Fibroblast of peridontal ligament (primary cell): ENCODE measurements at regions not wholly inside any gene's neighbourhood (a gene's known extent, or its start where the extent isn't known, plus 50 kb on each side); places are given as distances from the start of the nearest gene placed in this dataset.

Experiments used
- DNase-seq: peaks from one replicate; pipeline ENCODE4 v3.0.0-alpha.2; 2010; ENCODE audit errors: extremely low read depth

- no peak for DNase-seq
Measured at GRCh38 chr5:111676926-111677415, 80.0 kb downstream of the NREP start.

DNA sequence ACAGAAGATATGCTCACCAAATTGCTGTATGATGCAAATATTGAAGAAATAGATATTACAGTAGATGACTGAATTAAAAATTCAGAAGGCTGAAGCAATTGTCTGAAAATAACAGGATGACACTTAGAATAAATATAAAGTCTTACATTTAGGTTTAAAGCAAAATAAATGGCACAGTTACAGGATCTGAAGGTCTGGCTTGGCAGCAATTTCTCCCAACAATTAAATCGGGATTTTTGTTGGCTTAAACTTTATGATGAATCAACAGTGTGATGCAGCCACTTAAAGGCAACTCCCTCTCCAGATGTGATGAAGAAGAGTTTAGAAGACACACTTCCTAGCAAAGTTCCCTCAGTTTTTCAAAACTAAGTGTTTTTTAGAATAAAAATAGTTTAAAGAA lies 80.5 kb downstream of the NREP start:
- peak; percentile 91 for DNase-seq

GRCh38 chr5:111675201-111675934 lies 81.6 kb downstream of the NREP start:
- DNase-seq: no peak

DNA sequence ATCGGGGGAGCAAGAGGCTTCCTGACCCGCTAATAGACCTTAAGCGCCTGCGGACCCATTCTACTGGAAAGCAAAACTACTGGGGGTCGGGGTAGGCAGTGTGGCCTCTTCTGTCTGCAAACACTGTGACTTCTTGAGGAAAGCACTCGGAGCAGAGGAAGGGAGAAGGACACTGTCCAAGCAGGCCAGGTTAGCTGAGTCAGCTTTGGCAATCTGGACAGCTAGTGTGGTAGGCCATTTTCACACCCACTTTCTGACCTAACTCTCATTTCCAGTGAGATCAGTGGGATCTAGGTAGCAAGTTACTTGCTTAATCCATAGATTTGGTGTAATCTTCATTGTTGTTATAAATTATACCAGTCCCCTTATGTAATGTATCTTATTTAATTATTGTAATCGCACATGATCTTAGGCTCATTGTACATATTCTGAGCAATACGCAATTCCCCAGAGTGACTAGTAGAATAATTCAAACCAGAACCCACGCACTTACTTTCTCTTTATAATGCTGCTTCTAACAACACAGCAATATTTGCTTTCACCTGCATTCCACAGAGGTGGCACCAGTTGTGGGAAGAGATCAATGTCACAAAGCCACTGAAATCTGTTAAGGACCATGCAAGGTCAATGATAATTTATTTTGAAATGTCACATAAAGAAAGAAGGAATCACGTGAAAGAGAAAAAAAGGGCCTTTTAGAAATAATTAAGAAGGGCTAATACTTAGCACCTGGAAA lies 82.9 kb downstream of the NREP start:
- peak; percentile 29 for DNase-seq

DNA sequence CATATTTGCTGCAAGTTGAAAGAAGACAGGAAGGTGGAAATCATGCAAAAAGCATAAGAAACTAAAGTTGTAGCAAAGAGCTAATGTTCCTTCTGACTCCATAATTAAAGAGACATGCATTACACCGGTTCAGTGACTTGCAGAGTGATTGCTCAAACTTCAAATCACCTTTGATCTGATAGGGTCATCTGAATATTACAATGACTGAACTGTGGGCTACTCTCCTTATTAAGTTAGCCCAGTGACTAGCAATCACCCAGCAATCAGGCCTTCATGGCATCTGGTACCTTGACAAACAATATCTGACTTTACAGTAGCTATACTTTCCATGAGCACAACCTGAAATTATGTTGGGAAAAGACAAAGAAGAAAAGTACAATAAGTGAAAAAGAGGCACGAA lies 84.9 kb downstream of the NREP start:
- no peak for DNase-seq

DNA sequence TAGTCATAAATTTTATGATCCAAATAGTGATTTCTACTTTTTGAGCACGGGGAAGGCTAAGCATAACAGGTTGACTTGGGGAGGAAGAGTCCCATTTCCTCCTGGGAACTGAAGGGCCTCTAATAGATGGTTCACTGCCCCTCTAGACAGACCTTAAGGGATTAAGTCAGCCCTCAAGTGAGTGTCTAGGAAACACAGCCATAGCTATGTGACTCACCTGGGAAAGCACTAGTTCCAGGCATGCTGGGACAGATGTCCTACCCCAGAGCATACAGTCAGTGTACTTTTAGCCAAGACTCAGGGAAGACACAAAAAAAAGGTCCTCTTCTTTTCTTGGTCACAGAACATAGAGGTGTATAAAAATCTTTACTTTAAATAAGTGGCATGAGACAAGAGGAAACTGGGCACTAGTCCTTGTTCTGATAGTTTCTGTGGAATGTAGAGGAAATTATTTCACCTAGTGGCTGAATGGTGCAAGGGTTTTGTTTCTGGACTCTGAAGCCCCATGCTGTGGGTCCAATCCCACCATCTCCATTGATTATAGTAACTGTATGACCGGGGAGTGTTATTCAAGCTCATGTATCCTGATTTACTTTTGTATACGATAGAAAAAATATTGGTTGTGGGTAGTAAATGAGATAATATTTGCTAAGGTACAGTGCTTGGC lies 86.0 kb downstream of the NREP start:
- no peak for DNase-seq

DNA sequence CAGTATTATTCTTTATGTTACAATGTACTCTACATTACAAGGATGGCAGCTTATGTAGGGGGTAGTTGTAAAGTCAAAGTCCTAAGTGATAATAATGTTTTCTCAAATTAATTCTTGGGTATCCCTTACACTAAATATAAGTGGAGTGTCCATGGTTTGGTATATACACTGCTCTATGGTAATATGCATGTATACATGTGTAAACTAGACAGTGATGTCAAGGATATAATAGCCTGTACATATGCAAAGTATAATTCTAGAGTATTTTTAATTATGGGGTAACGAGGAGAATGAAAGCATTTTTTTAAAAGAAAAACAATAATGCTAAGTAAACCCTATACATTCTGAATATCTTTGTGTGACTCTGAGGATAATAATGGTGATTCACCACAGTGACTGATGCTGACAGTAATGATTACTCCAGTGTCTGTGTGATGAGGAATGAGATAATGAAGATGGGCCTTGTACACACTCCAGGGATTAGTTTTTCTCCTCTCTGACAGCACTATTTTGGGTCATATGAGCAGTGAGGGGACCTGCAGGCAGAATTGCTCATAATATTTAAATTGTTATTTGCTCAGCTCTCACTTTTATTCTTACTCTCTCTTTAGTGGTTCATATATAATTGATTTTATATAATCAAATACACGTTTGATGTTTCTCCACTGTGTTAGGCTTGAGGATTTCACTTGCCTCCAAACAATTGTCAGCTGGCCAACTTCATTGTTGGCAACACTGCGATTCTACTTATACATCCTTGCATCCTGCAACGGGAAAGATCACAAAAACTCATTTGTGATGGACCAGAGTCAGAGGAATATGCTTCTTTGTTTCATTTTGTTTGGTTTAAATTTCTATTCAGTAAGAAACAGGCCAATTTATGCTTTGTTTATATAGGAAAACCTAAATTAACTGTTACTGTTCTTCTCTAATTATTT lies 88.2 kb downstream of the NREP start:
- no peak for DNase-seq

DNA sequence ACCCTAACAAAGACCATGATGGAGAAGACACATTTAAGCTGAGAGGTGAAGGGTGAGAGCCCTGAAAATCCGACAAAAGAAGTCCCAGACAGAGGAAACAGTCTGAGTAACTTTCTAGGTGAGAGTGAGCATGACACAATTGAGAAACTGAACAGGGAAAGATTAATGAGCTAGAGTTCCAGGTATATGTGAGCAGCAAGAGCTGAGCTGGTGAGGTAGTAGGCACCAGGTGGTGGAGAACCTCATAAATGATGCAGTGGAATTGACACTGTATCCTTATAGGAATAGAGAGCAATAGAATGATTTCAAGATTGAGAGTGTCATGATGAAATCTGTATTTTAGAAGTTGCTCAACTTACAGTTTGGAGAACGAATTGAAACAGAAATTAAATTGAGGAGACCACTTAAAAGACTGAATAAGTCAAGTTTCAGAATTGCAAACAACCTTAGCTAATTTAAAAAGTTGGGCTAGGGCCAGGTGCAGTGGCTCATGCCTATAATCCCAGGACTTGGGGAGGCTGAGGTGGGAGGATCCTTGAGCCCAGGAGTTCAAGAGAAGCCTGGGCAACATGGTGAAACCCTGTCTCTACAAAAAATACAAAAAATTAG lies 89.8 kb downstream of the NREP start:
- DNase-seq: peak; percentile 31

- DNase-seq: no peak
Measured at GRCh38 chr5:111656580-111656979, 100.4 kb downstream of the NREP start.

DNA sequence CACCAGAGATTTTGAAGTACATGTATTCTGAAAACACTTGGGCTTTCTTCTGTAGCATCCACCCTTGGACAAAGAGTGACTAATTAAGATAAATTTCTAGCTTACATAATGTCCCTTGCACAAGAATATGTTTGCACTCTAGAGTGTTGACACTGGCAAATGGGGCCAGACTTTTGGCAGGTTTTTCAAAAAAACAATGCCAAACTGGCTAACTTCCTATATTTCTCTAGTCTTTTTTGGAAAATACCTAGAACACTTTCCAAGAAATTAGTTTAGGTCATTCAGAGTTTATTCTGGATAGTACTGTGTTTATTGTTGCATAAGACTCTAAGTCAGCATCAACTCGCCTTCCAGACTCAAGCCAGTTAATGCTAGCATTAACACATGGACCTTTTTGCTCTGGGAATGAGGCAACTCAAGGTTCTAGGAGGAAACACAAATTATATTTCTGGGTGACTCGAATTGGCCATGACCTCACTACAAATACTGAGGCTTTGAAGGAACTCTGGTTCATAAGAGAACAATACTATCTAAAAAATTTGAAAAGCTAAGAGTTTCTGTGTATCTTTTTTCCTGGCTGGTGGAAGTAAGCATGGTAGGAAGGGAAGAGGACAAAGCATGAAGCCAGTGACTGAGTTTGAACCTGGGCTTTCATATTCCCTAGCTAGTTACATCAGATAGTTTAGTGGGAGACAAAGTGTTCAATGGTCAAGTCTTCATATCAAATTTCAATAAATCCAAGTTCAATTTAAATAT lies 101.6 kb downstream of the NREP start:
- peak; percentile 84 for DNase-seq

- DNase-seq: no peak
Measured at GRCh38 chr5:111653408-111653807, 103.6 kb downstream of the NREP start.

DNA sequence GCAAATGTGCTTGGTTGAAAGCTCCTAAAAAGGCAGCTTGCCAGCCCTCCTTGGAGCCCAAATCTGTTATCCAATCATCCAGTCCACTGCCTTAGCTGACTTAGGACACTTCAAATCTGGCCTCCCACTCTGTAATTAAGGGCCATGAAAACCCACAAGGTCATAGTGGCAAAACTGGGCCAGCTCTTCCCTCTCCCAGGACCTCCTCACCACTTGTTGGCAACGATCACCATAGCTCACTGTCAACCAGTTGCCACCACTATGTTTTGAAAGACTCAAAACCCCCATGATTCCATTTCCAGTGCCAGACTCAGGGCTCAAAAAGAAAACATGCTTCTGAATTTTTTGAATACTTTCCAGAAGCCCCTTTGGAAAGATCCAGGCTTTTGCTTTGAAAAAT lies 107.5 kb downstream of the NREP start:
- DNase-seq: no peak

GRCh38 chr5:111645303-111645838 lies 111.6 kb downstream of the NREP start:
- no peak for DNase-seq

DNA sequence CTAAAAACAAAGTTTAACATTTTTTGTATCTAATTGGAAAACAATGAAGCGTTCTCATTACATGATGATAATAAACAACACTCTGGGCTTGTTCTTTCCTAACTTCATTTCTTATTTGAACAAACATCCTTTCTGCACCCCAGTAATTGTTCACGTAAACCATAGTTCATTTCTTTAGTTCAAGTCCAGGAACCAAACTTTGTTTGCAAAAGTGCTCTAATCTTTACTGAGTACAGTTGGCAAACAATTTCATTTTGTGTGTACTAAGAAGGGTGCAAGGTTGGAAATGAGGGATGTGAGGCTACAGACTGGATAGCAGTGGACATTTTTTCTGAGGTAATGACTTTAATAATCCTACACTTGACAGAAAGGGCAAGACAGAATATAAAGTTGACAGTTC lies 113.5 kb downstream of the NREP start:
- no peak for DNase-seq

DNA sequence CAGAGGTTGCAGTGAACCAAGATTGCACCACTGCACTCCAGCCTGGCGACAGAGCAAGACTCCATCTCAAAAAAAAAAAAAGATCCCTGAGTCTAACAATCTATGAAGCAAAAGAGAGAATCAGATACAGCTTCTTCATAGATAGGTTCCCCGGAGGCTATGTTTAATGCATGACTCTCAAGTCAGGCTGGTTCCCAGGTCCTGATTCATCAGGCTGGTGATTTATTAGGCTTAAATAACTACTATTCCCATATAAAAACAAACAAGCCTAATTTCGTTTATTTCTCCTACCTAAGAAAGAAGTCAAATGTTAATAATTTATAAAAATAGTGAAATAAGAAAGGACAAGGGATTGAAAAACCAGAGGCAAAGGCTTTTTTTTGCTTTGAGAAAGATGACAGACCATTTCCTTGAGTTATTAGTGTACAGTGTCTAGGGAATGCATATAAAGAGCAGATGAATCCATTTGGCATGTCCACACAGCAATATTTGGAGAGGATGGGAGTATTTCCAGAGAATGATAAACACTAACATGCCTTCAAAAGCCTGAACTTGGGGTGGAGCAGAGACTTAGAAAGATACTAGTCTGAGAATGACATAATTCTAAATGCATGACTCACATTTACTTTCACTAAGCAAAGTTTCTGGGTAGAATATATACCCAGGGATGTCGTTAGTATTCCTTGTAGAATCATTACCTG lies 115.3 kb downstream of the NREP start:
- peak; percentile 81 for DNase-seq

DNA sequence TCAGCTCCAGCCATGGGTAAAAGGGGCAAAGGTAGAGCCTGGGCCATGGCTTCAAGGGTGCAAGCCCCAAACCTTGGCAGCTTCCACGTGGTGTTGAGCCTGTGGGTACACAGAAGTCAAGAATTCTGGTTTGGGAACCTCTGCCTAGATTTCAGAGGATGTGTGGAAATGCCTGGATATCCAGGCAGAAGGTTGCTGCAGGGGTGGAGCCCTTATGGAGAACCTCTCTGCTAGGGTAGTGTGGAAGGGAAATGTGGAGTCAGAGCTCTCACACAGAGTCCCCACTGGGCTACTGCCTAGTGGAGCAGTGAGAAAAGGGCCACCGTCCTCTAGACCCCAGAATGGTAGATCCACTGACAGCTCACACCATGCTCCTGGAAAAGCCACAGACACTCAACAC lies 117.1 kb downstream of the NREP start:
- DNase-seq: no peak

DNA sequence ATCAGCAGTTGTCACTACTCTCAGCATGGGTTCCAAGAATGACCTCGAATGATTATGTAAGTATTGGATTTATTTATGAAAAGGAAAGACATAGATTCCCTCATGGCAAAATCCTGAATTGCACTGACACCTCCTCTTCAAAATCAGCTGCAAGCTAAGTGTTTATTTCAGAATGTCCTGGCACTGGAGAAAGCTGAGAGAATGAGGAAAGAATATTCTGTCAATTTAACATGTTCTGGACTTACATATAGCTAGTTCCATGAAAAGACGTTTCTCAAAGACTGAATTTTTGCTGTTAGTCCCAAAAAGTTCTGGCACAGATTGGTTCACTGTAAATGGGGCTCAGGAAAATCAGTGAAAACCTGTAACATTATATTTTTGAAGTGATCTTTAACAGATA lies 120.3 kb downstream of the NREP start:
- no peak for DNase-seq

- peak; percentile 94 for DNase-seq
Measured at GRCh38 chr5:111635916-111636570, 121.0 kb downstream of the NREP start.
